ENCODE measurements at regions not wholly inside any gene's neighbourhood (a gene's known extent, or its start where the extent isn't known, plus 50 kb on each side); places are given as distances from the start of the nearest gene placed in this dataset.
"Not testable (repeated sequence)": the region's sequence is repeated elsewhere in the genome, so short reads cannot be mapped to it uniquely, and the experiment has no call there.

GRCh38 chr2:215889240-215889969, 123.9 kb downstream of the MREG start:
- DNase-seq: not testable (repeated sequence)

- DNase-seq: no peak
These were observed 124.7 kb downstream of the MREG start for GRCh38 chr2:215888680-215889079.

GRCh38 chr2:215887303-215887702, 126.0 kb downstream of the MREG start:
- DNase-seq: no peak

- no peak for DNase-seq
These were observed 127.3 kb downstream of the MREG start for GRCh38 chr2:215886022-215886421.

GRCh38 chr2:215885536-215885935, 127.8 kb downstream of the MREG start:
- no peak for DNase-seq

GRCh38 chr2:215884451-215885087, 128.8 kb downstream of the MREG start:
- DNase-seq: no peak

- no peak for DNase-seq
These were observed 129.6 kb downstream of the MREG start for GRCh38 chr2:215883799-215884198.

GRCh38 chr2:215882689-215883088, 130.7 kb downstream of the MREG start:
- DNase-seq: no peak

GRCh38 chr2:215881582-215881981, 131.8 kb downstream of the MREG start:
- no peak for DNase-seq

- no peak for DNase-seq
These were observed 132.4 kb downstream of the MREG start for GRCh38 chr2:215880970-215881369.

- DNase-seq: no peak
These were observed 133.1 kb downstream of the MREG start for GRCh38 chr2:215879977-215880940.

GRCh38 chr2:215879331-215879730, 134.0 kb downstream of the MREG start:
- DNase-seq: no peak

- DNase-seq: no peak
These were observed 134.8 kb downstream of the MREG start for GRCh38 chr2:215878476-215879063.

GRCh38 chr2:215876937-215877238, 136.5 kb downstream of the MREG start:
- DNase-seq: no peak

- DNase-seq: no peak
These were observed 137.0 kb downstream of the MREG start for GRCh38 chr2:215876139-215876936.

- DNase-seq: no peak
These were observed 138.9 kb downstream of the MREG start for GRCh38 chr2:215874418-215874817.

- DNase-seq: no peak
These were observed 142.4 kb downstream of the MREG start for GRCh38 chr2:215870986-215871385.

- no peak for DNase-seq
These were observed 143.3 kb downstream of the MREG start for GRCh38 chr2:215870088-215870490.

- no peak for DNase-seq
These were observed 144.4 kb downstream of the MREG start for GRCh38 chr2:215868846-215869543.

GRCh38 chr2:215866606-215867005, 146.7 kb downstream of the MREG start:
- no peak for DNase-seq

- DNase-seq: no peak
These were observed 149.7 kb downstream of the MREG start for GRCh38 chr2:215863687-215864086.

- DNase-seq: no peak
These were observed 151.0 kb downstream of the MREG start for GRCh38 chr2:215862351-215862771.
